NCI-H1436 treated with DMSO at 0.1 percent for 48 hours (cell line): ENCODE measurements at regions not wholly inside any gene's neighbourhood (a gene's known extent, or its start where the extent isn't known, plus 50 kb on each side); places are given as distances from the start of the nearest gene placed in this dataset.
A peak's percentile ranks its signal among the peaks of the same experiment; 100 is the strongest.

Experiments used
- DNase-seq: peaks from one replicate; lab custom pipeline; 2025; lab: John Stamatoyannopoulos, UW

GRCh38 chr22:49092716-49093115 lies 735.0 kb downstream of the BRD1 start:
- no peak for DNase-seq

DNA sequence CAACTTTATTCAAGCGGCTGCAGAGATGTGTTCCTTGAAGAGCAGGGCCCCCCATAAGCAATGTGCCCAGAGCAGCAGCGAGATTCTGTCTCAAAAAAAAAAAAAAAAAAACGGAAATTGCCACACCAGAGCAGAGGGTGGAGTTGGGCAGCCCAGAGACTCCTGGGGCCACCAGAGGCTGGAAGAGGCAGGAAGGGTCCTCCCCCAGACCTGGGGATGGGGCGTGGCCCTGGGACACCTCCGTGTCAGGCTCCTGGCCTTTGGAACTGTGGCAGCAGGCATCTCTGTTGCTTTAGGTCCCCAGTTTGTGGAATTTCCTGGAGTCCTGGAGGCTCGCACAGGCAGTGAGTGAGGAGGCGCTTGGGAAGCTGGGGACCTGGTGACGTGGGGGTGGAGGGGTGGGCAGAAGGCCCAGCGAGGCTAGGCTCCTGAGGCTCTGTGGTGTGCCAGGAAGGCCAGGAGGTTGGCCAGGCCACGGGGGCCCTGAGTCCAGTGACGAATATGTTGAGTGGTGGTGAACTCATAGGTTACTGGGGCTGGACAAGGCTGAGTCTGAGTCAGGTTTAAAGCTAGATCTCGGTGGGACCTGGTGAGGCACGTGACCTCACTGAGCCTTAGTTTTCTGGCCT lies 735.6 kb downstream of the BRD1 start:
- DNase-seq, result no peak

DNA sequence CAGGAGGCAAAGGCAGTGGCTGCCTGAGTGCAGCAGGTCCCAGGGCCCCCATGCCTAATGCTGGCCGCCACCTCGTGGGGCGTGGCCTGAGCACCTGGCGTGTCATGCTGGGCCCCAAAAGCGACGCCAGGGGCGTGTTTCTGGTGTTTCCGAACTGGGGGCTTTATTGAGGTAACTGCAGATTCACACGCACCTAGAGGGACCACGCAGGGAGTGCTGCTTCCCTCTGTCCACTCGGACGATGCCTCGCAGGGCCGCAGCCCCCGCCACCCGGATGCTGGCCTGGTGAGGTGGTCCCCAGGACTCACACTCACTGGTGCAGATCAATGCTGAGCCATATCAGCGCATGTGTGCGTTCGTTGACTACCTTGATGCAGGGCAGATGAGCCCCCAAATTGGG lies 736.2 kb downstream of the BRD1 start:
- no peak for DNase-seq

DNA sequence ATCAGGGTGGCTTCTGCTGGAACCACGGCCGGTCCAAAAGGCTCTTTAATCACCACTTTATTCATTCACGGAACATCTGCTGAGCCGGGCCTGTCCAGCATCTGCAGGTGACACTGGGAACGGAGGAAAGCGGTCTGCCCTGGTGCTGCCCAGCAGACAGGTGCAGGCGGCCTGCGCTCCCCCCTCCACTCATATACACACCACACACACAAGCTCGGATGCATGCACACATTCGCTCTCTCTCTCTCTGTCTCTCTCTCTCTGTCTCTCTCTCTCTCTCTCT lies 736.9 kb downstream of the BRD1 start:
- DNase-seq, result no peak

GRCh38 chr22:49090061-49090852 lies 737.4 kb downstream of the BRD1 start:
- no peak for DNase-seq

GRCh38 chr22:49088801-49089791 lies 738.6 kb downstream of the BRD1 start:
- DNase-seq, result no peak

DNA sequence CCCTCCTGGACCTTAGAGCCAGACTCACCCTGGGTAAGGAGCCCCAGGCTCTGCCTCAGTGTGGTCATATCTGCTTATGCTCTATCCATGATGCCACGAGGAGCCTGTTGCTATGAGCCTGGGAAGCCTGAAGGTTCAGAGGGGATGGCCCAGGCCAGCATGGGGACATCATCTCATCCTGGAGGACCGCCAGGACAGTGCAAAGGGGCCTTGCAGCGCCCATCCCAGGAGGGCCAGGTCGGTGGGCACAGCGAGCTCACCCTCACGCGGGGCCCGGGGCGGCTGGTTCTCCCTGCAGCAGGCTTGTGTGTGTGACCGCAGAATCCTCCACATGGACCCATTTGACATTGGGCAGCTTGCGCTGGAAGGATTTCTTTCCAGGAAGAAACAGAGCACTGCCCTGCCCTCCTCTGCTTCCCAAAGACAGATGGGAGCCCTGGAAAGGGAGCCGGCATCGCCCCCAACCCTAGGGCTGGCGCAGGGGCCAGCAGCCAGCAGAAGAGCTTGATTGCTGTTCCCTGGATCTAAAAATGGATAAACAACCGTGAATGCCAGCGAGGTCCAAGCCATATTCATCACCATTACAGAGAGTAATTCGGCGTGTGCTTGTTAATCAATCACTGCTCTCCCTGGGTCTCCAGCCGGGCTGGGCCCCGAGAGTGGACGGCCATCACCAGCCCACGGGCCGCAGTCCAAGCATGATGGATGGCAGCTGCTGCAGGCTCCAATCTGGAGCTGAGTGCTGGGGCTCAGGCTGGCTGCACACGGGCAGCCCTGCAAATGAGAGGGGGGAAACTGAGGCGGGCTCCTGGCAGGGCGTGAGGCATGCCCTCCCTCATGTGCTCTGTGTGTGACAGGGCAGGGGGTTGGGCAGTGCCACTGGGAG lies 739.7 kb downstream of the BRD1 start:
- no peak for DNase-seq

GRCh38 chr22:49087198-49087597 lies 740.5 kb downstream of the BRD1 start:
- peak; percentile 23 for DNase-seq

DNA sequence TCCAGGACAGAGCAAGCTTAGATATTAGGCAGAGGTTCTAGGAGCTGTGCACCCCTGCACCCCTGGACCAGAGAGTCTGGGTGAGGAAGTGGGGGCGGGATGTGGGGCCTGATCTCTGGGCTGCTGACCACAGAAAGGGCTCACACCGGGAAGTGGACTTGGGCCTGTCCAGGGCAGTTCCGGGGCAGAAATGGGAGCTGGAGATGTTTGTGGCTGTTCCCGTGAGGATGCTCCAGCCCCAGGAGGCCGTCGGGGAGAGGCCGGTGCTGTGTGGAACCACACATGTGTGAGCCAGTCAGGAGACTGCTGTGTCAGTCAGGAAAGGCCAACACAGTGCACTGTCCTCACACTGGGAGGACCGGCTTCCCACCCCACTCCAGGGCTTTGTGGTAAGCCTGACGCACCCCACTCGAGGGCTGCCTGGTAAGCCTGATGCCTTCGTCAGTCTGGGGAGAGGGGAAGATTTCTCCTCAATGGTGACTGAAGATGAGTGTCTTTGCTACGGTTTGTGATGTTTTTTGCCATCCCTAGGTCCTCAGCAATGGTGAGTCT lies 741.0 kb downstream of the BRD1 start:
- DNase-seq, result no peak

GRCh38 chr22:49086181-49086580 lies 741.5 kb downstream of the BRD1 start:
- DNase-seq, result no peak

- DNase-seq, result no peak
Measured at GRCh38 chr22:49084206-49084605, 743.5 kb downstream of the BRD1 start.

DNA sequence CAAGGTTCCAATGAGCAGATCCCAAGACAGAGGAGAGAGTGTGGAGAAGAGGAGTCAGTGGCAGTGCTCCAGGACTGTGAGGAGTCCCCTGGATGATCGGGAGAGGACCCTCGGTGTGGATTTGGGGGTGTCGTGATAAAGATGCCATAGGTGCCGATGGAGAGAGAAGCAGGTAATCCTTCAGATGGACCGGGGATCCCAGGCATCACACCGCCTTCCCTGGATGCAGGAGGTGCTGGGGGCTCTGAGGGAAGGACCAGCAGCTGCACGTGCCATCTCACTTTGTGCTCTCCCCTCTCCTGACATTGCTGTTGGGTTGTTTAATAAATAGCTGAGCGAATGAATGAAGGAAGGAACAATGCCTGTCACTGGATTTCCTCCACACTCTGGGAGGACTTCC lies 744.1 kb downstream of the BRD1 start:
- no peak for DNase-seq

GRCh38 chr22:49082451-49082850 lies 745.2 kb downstream of the BRD1 start:
- no peak for DNase-seq

DNA sequence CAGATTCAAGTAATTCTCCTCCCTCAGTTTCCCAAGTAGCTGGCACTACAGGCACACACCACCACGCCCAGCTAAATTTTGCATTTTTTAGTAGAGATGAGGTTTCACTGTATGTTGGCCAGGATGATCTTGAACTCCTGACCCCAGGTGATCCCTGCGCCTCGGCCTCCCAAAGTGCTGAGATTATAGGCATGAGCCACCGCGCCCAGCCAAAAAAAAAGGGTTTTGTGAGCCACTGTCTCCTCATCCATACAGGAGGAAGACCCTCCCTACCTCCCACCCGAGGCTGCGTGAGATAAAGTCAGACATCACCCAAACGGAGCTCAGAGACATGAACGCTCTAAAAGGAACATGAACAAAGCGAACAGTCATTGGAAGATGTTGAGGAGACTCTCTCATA lies 745.7 kb downstream of the BRD1 start:
- DNase-seq, result no peak

GRCh38 chr22:49081261-49081666 lies 746.4 kb downstream of the BRD1 start:
- no peak for DNase-seq

- no peak for DNase-seq
Measured at GRCh38 chr22:49080631-49081030, 747.0 kb downstream of the BRD1 start.

DNA sequence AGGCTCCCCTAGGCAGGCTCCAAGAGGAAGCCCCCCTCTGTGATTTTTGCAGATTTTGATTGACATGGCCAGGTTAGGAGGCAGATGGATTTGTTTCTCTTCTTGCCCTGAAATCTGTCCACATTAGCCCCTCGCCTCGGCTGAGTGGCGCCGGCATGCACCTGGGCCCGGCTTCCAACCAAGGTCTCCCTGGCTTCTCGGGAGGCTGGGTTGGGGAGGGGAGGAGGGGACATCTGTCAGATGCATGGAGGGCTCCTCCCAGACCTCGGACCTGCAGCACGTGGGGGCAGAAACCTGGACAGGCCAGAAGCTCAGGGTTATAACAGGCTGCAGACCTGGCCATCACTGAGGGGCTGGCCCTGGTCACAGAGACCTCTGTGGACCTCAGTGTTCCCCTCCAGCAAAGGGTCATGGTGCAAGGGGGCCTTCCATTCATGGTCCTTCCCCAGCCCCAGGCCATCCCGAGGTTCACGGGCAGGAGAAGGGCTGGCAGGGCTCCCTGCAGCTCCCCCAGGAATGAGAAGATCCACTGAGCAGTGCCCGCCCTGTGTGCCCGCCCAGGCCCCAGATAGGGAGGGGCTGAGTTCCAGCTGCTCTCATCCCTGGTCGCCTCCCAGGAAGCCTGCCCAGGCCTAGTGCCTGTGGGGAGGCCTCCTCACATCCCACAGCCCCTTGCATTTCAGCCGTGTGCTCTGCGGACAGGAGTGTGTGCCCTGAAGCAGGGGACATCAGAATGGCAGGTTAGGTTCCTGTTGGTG lies 747.8 kb downstream of the BRD1 start:
- no peak for DNase-seq

- no peak for DNase-seq
Measured at GRCh38 chr22:49079027-49079725, 748.5 kb downstream of the BRD1 start.

DNA sequence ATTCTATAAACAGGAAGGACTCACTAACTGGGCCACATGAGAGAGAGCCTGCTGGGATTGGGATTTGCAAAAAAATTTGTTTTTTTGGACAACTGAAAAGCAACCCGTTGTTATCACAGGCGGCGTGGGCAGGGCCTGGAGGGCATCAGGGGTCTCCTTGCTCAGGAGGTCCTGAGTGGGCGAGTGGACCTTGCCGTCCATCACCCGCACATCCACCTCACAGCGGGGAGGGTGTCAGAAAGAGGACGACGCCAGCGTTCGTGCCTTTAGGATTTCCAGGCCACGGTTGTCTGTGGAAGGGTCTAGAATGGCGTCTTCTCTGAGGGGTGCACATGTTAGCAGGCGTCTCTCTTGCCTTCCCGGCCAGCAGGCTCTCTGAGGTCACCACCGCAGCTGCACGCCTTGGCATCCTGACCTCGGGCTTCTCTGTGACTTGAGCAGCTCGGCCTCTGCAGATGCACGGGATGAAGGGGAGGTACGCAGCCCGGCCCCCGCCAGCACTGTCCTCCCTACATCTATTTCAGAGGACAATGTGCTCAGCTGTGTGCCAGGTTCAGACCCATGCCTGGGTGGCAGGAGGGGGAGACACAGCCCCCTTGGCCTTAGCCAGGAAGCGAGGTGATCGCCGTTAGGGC lies 749.5 kb downstream of the BRD1 start:
- DNase-seq, result no peak

DNA sequence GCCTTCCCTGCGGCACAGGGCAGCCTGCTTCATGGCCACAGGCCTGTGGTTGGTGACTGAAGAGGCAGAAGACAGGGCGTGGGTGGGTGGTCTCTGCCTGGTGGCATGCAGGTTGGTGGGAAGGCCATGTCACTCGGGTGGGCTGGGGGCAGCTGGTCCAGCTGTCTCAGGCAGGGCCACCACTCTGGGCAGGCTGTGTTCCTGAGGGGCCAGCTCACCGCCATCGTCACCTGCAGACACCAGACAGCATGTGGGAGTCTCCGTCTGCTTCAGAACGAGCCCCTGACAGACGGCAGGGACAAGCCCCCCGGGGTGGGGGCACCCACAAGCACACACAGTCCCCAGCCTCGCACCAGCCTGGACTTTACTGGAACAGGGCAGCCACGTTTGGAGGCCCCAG lies 750.1 kb downstream of the BRD1 start:
- DNase-seq, result no peak
